ENCODE measurements at regions not wholly inside any gene's neighbourhood (a gene's known extent, or its start where the extent isn't known, plus 50 kb on each side); places are given as distances from the start of the nearest gene placed in this dataset.

GRCh38 chr1:37169241-37169640, 134.9 kb upstream of the GRIK3 start:
- no peak for TF ChIP-seq POLR2AphosphoS5 (IDR thresholded peaks at IDR 0.05; ENCODE audit: borderline replicate concordance, low read depth, low read length)
- TF ChIP-seq EZH2 (IDR thresholded peaks at IDR 0.05), result no peak
